NCI-H510A treated with DMSO at 0.1 percent for 48 hours (cell line): ENCODE measurements at regions not wholly inside any gene's neighbourhood (a gene's known extent, or its start where the extent isn't known, plus 50 kb on each side); places are given as distances from the start of the nearest gene placed in this dataset.
"Not testable (repeated sequence)": the region's sequence is repeated elsewhere in the genome, so short reads cannot be mapped to it uniquely, and the experiment has no call there.

Experiments
- DNase-seq: peaks from one replicate; lab custom pipeline; 2025; lab: John Stamatoyannopoulos, UW

- DNase-seq = no peak
Measured at GRCh38 chr4:30837861-30838260, 117.7 kb downstream of the PCDH7 start.

- DNase-seq = no peak
Measured at GRCh38 chr4:30838331-30838730, 118.2 kb downstream of the PCDH7 start.

- no peak for DNase-seq
Measured at GRCh38 chr4:30839583-30840520, 119.7 kb downstream of the PCDH7 start.

- DNase-seq = no peak
Measured at GRCh38 chr4:30840571-30840970, 120.4 kb downstream of the PCDH7 start.

GRCh38 chr4:30842142-30842541 is 122.0 kb downstream of the PCDH7 start:
- no peak for DNase-seq

- no peak for DNase-seq
Measured at GRCh38 chr4:30842689-30843088, 122.5 kb downstream of the PCDH7 start.

- DNase-seq = no peak
Measured at GRCh38 chr4:30844861-30845582, 124.9 kb downstream of the PCDH7 start.

- DNase-seq = no peak
Measured at GRCh38 chr4:30847167-30847566, 127.0 kb downstream of the PCDH7 start.

- no peak for DNase-seq
Measured at GRCh38 chr4:30847958-30848357, 127.8 kb downstream of the PCDH7 start.

GRCh38 chr4:30854531-30854930 is 134.4 kb downstream of the PCDH7 start:
- DNase-seq = no peak

- DNase-seq = no peak
Measured at GRCh38 chr4:30855232-30855631, 135.1 kb downstream of the PCDH7 start.

GRCh38 chr4:30856795-30857564 is 136.8 kb downstream of the PCDH7 start:
- no peak for DNase-seq

GRCh38 chr4:30860978-30861377 is 140.8 kb downstream of the PCDH7 start:
- no peak for DNase-seq

GRCh38 chr4:30862196-30862595 is 142.0 kb downstream of the PCDH7 start:
- DNase-seq = no peak

GRCh38 chr4:30863021-30863420 is 142.9 kb downstream of the PCDH7 start:
- DNase-seq = no peak

GRCh38 chr4:30865691-30866090 is 145.5 kb downstream of the PCDH7 start:
- no peak for DNase-seq

- DNase-seq = no peak
Measured at GRCh38 chr4:30866346-30866745, 146.2 kb downstream of the PCDH7 start.

- no peak for DNase-seq
Measured at GRCh38 chr4:30866907-30867306, 146.7 kb downstream of the PCDH7 start.

GRCh38 chr4:30867427-30867826 is 147.3 kb downstream of the PCDH7 start:
- DNase-seq = no peak

GRCh38 chr4:30868111-30868895 is 148.1 kb downstream of the PCDH7 start:
- no peak for DNase-seq

- not testable (repeated sequence) for DNase-seq
Measured at GRCh38 chr4:30869387-30869786, 149.2 kb downstream of the PCDH7 start.

- DNase-seq = no peak
Measured at GRCh38 chr4:30870513-30870912, 150.3 kb downstream of the PCDH7 start.
